ENCODE measurements at regions not wholly inside any gene's neighbourhood (a gene's known extent, or its start where the extent isn't known, plus 50 kb on each side); places are given as distances from the start of the nearest gene placed in this dataset.

GRCh38 chrX:42627891-42628290 lies 150.1 kb downstream of the PPP1R2C start:
- TF ChIP-seq CTCF (IDR thresholded peaks at IDR 0.05) (no peak), POLR2A (IDR thresholded peaks at IDR 0.05) (no peak), POLR2AphosphoS5 (IDR thresholded peaks at IDR 0.05; ENCODE audit: insufficient read depth in 1 of 2, low read depth in 1 of 2) (no peak)

All from vagina (tissue), 2 donors.